Fibroblast of skin of right quadriceps (primary cell): ENCODE measurements at regions not wholly inside any gene's neighbourhood (a gene's known extent, or its start where the extent isn't known, plus 50 kb on each side); places are given as distances from the start of the nearest gene placed in this dataset.

ENCODE experiments used
- DNase-seq: peaks from one replicate; pipeline ENCODE4 v3.0.0-alpha.2; 2013

GRCh38 chr7:15905251-15906040, 219.0 kb upstream of the MEOX2 start:
- DNase-seq = peak; percentile 31

GRCh38 chr7:15891151-15891881, 204.8 kb upstream of the MEOX2 start:
- peak; percentile 73 for DNase-seq

GRCh38 chr7:15889507-15889906, 203.0 kb upstream of the MEOX2 start:
- DNase-seq = no peak

GRCh38 chr7:15888090-15888489, 201.6 kb upstream of the MEOX2 start:
- no peak for DNase-seq

- no peak for DNase-seq
Measured at GRCh38 chr7:15886626-15887025, 200.1 kb upstream of the MEOX2 start.

- DNase-seq = no peak
Measured at GRCh38 chr7:15885678-15886077, 199.2 kb upstream of the MEOX2 start.

- no peak for DNase-seq
Measured at GRCh38 chr7:15874774-15875173, 188.3 kb upstream of the MEOX2 start.

- DNase-seq = no peak
Measured at GRCh38 chr7:15870347-15870746, 183.9 kb upstream of the MEOX2 start.

GRCh38 chr7:15867441-15867840, 181.0 kb upstream of the MEOX2 start:
- no peak for DNase-seq

- DNase-seq = no peak
Measured at GRCh38 chr7:15866753-15867152, 180.3 kb upstream of the MEOX2 start.

GRCh38 chr7:15864626-15864991, 178.1 kb upstream of the MEOX2 start:
- no peak for DNase-seq

- DNase-seq = peak; percentile 4
Measured at GRCh38 chr7:15863951-15864625, 177.6 kb upstream of the MEOX2 start.

GRCh38 chr7:15862781-15863165, 176.3 kb upstream of the MEOX2 start:
- no peak for DNase-seq

- no peak for DNase-seq
Measured at GRCh38 chr7:15862016-15862780, 175.7 kb upstream of the MEOX2 start.

- DNase-seq = no peak
Measured at GRCh38 chr7:15860264-15860949, 173.9 kb upstream of the MEOX2 start.

- no peak for DNase-seq
Measured at GRCh38 chr7:15857026-15857425, 170.5 kb upstream of the MEOX2 start.

GRCh38 chr7:15856311-15856710, 169.8 kb upstream of the MEOX2 start:
- no peak for DNase-seq

GRCh38 chr7:15855525-15856109, 169.1 kb upstream of the MEOX2 start:
- DNase-seq = no peak

- peak; percentile 9 for DNase-seq
Measured at GRCh38 chr7:15854841-15855524, 168.5 kb upstream of the MEOX2 start.

- peak; percentile 81 for DNase-seq
Measured at GRCh38 chr7:15853832-15854470, 167.5 kb upstream of the MEOX2 start.

- peak; percentile 63 for DNase-seq
Measured at GRCh38 chr7:15851201-15851600, 164.7 kb upstream of the MEOX2 start.
